ENCODE measurements at regions not wholly inside any gene's neighbourhood (a gene's known extent, or its start where the extent isn't known, plus 50 kb on each side); places are given as distances from the start of the nearest gene placed in this dataset.

DNA sequence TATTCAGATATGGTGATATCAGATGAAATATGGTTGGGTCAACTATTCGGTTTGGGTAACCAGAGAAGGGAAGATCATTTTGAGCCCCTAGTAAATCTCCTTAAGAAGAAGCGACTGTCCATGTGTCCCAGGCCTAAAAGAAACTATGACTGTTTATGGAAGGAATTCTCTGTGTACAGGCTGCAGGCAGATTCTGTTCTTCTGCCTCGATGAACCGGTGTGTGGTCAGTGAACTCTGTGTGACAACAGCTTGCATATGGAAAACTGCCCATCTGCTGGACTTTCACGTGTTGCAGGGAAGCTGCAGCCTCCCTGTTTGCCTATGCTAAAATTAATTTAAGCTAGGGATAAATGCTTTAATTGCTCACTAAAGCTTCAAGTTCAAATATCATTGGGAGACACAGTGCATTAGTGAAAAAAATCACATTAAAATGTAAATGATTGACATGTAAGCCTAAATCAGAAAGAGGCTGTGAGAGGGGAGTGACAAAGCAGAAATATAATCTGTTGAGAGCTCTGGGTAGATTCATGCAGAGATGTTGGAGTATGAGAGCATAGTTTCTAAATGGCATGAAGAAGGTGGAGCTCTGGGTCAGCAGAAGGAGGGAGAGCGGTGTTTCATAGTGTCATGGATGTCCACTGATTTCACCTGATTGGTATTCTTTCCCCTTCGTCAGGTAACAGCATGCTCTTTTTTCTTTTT, 65.4 kb upstream of the PFN2 start:
- H3K27ac Mint-ChIP-seq, result no peak overlapping the region
- no peaks in the 10 kb centered on the region for H3K36me3 Mint-ChIP-seq (ENCODE audit: low read depth)
- no peak overlapping the region for H3K4me3 Mint-ChIP-seq

DNA sequence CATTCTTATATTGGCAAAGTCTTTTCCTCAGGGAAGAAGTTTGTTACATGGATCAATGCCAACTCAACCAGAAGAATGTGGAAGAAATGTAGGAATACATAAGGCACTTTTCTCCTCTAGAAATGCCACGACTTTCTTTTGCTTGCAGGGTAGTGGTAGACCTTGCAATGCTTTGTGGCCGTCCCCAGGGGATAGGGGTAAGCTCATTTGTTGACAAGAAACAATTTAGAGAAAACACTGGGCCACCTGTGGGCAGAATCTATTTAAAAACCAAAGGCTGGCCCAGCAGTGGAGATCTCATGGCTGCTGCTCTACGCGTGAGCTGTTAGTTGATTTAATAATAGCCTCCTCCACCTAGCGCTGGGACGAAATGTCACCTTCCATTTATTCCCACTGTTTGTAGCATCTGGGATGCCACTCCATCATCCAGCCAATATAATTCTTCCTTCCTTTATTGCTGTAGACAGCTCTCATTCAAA, 64.6 kb upstream of the PFN2 start:
- peaks cover 6% of the 10 kb centered on the region for H3K27me3 Mint-ChIP-seq
- DNase-seq, result no peak
- no peak overlapping the region for H3K4me3 Mint-ChIP-seq
- intact Hi-C loops (cut with micrococcal nuclease), result no loop called here
- no peak overlapping the region for H3K27ac Mint-ChIP-seq
- H3K4me1 Mint-ChIP-seq, result no peaks in the 10 kb centered on the region
- no peaks in the 10 kb centered on the region for H3K9me3 Mint-ChIP-seq
- H3K36me3 Mint-ChIP-seq (ENCODE audit: low read depth), result no peaks in the 10 kb centered on the region

More for the DNA sequence above, 65.4 kb upstream of the PFN2 start:
- no peak for DNase-seq
- intact Hi-C loops (cut with micrococcal nuclease), result no loop called here
- Mint-ChIP-seq H3K9me3 (no peaks in the 10 kb centered on the region), H3K27me3 (peaks cover 6% of the 10 kb centered on the region), H3K4me1 (no peaks in the 10 kb centered on the region)

GRCh38 chr3:150033721-150034120, 63.0 kb upstream of the PFN2 start:
- no peak for DNase-seq
- H3K4me1 Mint-ChIP-seq, result no peaks in the 10 kb centered on the region
- H3K36me3 Mint-ChIP-seq (ENCODE audit: low read depth), result no peaks in the 10 kb centered on the region
- no peak overlapping the region for H3K4me3 Mint-ChIP-seq
- H3K27me3 Mint-ChIP-seq, result peaks cover 6% of the 10 kb centered on the region
- no peaks in the 10 kb centered on the region for H3K9me3 Mint-ChIP-seq
- H3K27ac Mint-ChIP-seq, result no peak overlapping the region
- intact Hi-C loops (cut with micrococcal nuclease), result no loop called here

DNA sequence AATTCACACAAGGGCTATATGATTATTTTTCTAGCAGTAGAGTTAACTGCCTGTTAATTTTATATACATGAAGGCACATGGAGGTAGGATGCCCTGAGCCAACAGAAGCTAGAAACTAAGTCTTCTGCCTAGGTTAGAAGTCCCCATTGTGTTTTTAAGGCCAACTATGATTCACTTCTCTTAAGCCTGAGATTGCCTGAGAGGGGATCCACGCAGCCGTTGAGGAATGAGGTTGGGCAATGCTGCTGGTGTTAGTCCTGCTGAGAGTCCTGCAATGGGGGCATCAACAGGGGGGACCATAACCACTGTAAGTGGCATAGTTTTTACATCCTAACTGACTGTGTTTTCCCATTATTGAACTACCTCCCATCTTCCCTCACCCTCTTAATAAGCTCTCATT, 60.1 kb upstream of the PFN2 start:
- Mint-ChIP-seq H3K9me3 (no peaks in the 10 kb centered on the region), H3K36me3 (ENCODE audit: low read depth) (no peaks in the 10 kb centered on the region), H3K27ac (no peak overlapping the region), H3K4me3 (no peak overlapping the region), H3K27me3 (peaks cover 6% of the 10 kb centered on the region), H3K4me1 (no peaks in the 10 kb centered on the region)
- intact Hi-C loops (cut with micrococcal nuclease), result no loop called here
- no peak for DNase-seq

DNA sequence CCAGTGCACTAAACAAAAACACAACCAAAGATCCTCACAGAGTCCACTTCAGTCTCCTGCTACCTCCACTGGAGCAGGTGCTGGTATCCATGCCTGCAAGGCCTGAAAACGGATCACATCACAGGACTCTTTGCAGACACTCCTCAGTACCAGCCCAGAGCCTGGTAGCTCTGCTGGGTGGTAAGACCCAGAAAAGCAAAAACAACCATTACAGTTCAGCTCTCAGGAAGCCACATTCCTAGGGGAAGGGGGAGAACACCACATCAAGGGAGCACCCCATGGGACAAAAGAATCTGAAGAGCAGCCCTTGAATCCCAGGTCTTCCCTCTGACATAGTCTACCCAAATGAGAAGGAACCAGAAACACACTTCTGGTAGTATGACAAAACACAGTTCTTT, 52.5 kb upstream of the PFN2 start:
- intact Hi-C loops (cut with micrococcal nuclease), result no loop called here

GRCh38 chr3:150022381-150023238, 51.9 kb upstream of the PFN2 start:
- no peaks in the 10 kb centered on the region for H3K36me3 Mint-ChIP-seq (ENCODE audit: low read depth)

More for the DNA sequence above, 52.5 kb upstream of the PFN2 start:
- Mint-ChIP-seq H3K4me3 (no peak overlapping the region), H3K36me3 (ENCODE audit: low read depth) (no peaks in the 10 kb centered on the region), H3K27ac (no peak overlapping the region), H3K27me3 (peaks cover 4% of the 10 kb centered on the region), H3K4me1 (no peaks in the 10 kb centered on the region), H3K9me3 (peaks cover 4% of the 10 kb centered on the region)
- DNase-seq, result no peak

DNA sequence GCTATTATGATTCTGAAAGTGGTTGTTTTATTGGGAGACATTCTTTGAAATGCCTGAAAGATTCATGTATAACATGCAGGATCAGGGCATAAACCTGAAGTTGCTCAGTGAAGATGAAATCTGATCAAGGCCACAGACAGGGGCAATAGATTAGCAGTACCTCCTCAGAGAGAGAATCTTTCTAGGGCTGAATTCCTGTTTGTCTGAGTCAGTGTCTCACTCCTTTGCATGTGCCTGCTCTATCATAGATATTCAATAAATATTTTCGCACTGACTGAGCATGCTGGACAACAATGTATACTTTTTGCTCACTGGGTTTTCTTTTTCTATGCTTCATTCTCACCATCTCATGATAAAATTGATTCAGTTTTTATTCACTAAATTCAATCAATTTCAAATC, 49.8 kb upstream of the PFN2 start:
- intact Hi-C loops (cut with micrococcal nuclease), result no loop called here
- Mint-ChIP-seq H3K4me3 (no peak overlapping the region), H3K27ac (no peak overlapping the region), H3K27me3 (peaks cover 9% of the 10 kb centered on the region), H3K4me1 (no peaks in the 10 kb centered on the region), H3K36me3 (ENCODE audit: low read depth) (no peaks in the 10 kb centered on the region), H3K9me3 (peaks cover 4% of the 10 kb centered on the region)
- DNase-seq, result no peak

More at GRCh38 chr3:150022381-150023238, 51.9 kb upstream of the PFN2 start:
- peaks cover 6% of the 10 kb centered on the region for H3K27me3 Mint-ChIP-seq
- H3K9me3 Mint-ChIP-seq, result peaks cover 4% of the 10 kb centered on the region
- intact Hi-C loops (cut with micrococcal nuclease), result no loop called here
- no peak overlapping the region for H3K4me3 Mint-ChIP-seq
- H3K4me1 Mint-ChIP-seq, result no peaks in the 10 kb centered on the region
- H3K27ac Mint-ChIP-seq, result no peak overlapping the region
- DNase-seq, result no peak

Data from activated CD4-positive, alpha-beta T cell treated with anti-CD3 and anti-CD28 coated beads, Interleukin-2, amount 10 ng/mL, durations not matched to agents 24 days and 14 days (primary cell).